ENCODE measurements at regions not wholly inside any gene's neighbourhood (a gene's known extent, or its start where the extent isn't known, plus 50 kb on each side); places are given as distances from the start of the nearest gene placed in this dataset.
"Not testable (repeated sequence)": the region's sequence is repeated elsewhere in the genome, so short reads cannot be mapped to it uniquely, and the experiment has no call there.

GRCh38 chr3:5545719-5546118 lies 358.2 kb downstream of the EDEM1 start:
- no peak for DNase-seq (ENCODE audit: low read depth)

DNA sequence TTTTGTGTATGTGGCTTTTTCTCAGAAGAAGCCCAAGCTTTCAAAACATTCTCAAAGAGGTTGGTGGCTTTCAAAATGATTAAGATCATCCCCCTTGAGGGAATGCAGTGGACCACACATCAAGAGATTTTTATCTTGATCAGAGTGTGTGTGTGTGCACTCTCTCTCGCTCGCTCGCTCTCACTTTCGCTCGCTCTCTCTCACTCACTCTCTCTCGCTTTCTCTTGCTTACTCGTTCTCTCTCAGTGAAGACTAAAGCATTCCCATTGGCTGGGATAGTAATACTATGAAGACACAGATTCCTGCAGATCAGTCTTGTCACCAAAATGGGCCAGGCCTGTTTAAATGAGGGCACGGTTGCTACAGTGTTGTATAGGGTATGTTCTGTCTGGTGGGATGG lies 365.7 kb downstream of the EDEM1 start:
- no peak for DNase-seq (ENCODE audit: low read depth)

DNA sequence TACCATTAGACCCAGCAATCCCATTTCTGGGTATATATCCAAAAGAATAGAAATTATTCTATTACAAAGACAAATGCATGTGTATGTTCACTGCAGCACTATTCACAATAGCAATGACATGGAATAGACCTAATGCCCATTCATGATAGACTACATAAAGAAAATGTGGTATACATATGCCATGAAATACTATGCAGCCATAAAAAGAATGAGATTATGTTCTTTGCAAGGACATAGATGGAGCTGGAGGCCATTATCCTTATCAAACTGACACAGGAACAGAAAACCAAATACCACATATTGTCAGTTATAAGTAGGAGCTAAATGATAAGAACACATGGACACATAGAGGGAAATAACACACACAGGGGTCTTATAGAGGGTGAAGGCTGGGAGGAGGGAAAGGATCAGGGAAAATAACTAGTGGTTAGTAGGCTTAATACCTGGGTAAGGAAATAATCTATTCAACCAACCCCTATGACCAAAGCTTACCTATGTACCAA lies 366.8 kb downstream of the EDEM1 start:
- DNase-seq (ENCODE audit: low read depth) = no peak

- DNase-seq (ENCODE audit: low read depth) = no peak
These were observed 372.7 kb downstream of the EDEM1 start for GRCh38 chr3:5560199-5560598.

GRCh38 chr3:5563537-5564277 lies 376.2 kb downstream of the EDEM1 start:
- DNase-seq (ENCODE audit: low read depth) = no peak

DNA sequence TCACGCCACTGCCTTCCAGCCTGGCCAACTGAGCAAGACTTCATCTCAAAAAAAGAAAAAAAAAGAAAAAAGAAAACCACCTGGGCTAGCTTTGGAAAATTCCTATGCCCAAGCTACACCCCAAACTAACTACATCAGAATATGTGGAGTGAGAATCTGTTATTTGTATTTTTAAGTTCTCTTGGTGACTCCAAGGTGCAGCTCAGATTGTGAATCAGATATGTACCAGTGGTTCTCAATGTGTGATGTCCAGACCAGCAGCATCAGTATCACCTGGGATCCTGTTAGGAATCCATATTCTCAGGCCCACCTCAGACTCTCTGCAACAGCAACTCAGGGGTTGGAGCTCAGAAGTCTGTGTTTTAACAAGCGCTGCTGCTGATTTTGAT lies 376.8 kb downstream of the EDEM1 start:
- DNase-seq (ENCODE audit: low read depth) = no peak

- DNase-seq (ENCODE audit: low read depth) = no peak
These were observed 377.5 kb downstream of the EDEM1 start for GRCh38 chr3:5565026-5565425.

DNA sequence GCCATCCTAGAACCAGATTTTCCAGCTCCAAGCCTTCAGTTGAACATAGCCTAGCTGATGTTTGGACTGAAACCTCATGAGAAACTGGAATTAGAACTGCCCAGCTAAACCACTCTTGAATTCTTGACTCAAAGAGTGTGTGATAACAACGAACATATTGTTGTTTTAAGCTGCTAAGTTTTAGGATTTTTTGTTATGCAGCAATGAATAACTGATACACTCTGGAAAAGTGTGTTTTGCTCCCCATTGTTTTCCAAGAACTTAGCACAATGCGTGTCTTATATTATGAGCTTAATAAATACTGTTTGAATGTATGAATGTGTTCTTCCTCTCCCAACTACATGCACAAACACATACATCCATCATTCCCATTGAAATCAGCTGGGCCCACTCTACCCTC lies 379.6 kb downstream of the EDEM1 start:
- no peak for DNase-seq (ENCODE audit: low read depth)

GRCh38 chr3:5568451-5568850 lies 380.9 kb downstream of the EDEM1 start:
- no peak for DNase-seq (ENCODE audit: low read depth)

GRCh38 chr3:5569152-5569551 lies 381.6 kb downstream of the EDEM1 start:
- no peak for DNase-seq (ENCODE audit: low read depth)

GRCh38 chr3:5572168-5572567 lies 384.7 kb downstream of the EDEM1 start:
- no peak for DNase-seq (ENCODE audit: low read depth)

DNA sequence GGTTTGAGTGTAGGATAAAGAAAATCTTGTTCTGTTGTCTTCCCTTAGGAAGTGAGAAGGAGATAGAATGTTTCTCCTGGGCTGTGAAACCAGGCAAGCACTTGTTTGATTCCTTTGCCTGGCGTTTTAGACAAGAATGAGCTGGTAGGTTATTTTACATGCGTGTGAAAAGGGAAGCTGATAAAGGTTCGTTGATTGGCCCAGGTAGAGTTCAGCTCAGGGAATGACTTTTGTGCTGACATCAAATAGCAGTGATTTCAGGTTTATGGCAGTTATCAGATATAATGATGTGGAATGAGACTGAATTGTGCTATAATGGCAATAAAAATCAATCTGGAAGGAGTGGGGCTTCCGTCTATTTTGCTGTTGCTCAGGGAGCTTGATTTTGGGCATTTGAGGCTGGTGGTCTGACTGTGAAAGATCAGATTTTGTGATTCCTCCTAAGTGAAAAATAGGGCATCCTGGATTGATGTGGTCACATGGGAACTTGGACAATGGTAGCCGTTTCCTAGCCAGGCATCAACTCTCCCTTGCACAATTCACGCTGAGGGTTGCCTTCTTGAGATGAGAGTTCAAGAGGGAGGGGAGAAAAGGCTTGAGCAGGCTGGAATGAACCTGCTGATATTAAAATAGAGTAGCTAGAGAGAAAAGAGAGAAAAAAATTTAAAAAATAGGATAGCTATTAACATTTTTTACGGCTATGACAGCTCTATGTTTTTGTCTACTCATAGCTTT lies 388.9 kb downstream of the EDEM1 start:
- no peak for DNase-seq (ENCODE audit: low read depth)

- no peak for DNase-seq (ENCODE audit: low read depth)
These were observed 391.7 kb downstream of the EDEM1 start for GRCh38 chr3:5579139-5579602.

GRCh38 chr3:5579946-5580345 lies 392.4 kb downstream of the EDEM1 start:
- no peak for DNase-seq (ENCODE audit: low read depth)

DNA sequence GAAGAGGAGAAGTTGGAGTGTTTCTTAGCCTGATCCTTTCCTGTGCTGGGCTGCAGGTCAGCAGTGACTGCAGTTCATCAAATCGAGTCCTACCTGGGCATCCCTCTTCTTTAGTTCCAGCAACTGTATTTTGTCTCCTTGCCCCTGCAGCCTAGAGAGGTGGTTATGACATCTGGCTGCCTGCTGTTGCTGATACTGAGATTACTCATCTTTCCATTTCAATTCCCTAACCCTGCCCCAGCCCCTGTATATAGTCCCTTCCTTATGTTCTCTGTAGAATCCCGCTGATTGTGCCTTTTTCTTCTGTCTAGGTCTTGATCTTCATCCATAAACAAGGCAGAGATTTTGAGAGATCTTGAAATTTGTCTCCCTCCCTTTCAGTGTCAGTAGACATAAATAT lies 393.3 kb downstream of the EDEM1 start:
- no peak for DNase-seq (ENCODE audit: low read depth)

DNA sequence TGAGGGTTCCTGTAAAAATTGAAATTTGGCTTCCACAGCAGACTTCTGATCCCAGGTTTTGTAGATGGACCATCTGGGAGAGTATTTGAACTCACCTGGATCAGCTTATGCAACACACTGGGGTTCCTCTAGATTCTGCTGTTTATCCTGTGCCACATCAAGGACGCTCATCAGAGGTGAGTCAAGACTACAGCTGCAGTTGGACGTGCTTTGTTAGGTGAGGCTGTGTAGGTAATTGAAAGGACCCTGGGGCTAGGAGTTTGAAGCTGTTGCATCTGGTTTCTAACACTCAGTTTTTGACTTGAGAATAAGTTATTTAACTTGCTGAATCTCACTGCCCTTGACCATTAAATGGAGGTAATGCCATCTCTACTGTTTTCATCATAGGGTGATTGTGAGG lies 394.2 kb downstream of the EDEM1 start:
- DNase-seq (ENCODE audit: low read depth) = no peak

- DNase-seq (ENCODE audit: low read depth) = no peak
These were observed 396.4 kb downstream of the EDEM1 start for GRCh38 chr3:5583920-5584319.

DNA sequence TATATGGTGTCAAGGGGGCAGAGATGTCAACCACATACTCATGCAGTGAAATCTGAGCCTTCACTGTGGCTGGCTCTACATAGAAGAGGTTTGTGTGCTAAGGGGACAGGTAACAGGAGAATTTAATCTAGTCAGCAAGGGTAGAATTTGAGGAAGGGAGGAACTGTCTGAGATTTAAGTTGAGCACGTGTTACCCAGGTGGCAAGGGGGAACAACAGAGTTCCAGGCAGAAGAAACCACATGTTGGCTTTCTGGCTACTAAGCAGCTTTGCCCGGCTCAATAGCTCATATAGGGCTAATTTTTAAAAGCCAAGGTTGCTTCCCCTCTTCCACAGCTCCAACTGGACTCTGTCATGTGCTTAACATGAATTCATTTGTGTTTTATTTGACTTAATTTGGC lies 397.6 kb downstream of the EDEM1 start:
- no peak for DNase-seq (ENCODE audit: low read depth)

- no peak for DNase-seq (ENCODE audit: low read depth)
These were observed 419.5 kb downstream of the EDEM1 start for GRCh38 chr3:5606884-5607472.

DNA sequence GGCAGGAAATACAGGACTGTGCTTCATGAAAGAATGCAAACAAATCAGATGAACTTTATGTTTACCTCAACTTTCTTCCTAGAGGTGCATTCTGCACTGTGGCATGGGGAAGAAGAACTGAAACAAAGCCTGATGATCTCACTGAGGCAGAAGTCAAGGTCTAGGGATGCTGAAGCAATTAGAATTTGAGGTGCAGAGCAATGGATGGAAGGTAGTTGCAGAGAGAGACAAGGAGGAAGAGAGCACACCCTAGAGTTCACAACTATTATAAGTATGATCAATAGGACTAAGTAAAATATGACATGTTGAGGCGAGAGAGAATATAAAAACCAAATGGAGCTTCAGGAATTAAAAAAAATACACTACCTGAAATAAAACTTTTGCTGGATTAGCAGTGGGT lies 420.1 kb downstream of the EDEM1 start:
- no peak for DNase-seq (ENCODE audit: low read depth)

DNA sequence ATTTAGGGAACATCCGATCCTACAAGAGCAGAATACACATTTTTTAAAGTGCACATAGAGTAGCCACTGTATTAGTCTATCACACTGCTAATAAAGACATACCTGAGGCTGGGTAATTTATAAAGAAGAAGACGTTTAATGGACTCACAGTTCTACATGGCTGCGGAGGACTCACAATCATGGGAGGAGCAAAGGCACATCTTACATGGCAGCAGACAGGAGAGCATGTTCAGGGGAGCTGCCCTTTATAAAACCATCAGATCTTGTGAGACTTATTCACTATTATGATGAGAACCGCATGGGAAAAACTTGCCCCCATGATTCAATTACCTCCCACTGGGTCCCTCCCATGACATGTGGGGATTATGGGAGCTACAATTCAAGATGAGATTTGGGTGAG lies 421.5 kb downstream of the EDEM1 start:
- not testable (repeated sequence) for DNase-seq (ENCODE audit: low read depth)

- DNase-seq (ENCODE audit: low read depth) = no peak
These were observed 426.1 kb downstream of the EDEM1 start for GRCh38 chr3:5613599-5613998.

DNA sequence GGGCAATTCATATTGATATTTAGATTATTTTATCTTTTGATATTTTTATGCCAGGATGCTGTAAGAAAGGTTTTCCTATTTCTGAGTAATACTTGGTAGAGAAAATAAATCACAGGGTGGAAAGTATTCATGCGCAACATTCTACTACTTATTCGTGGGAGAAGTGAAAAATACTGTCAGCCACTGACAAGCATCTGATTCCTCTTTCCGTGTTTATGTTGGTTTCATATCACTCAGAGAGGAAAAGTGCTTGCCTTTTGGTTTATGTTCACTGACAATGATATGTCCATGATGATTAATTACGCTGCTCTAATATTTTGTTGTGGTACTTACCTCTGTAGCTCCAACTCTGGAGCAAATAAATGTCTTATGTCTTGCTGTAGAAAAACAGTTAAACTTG lies 429.4 kb downstream of the EDEM1 start:
- no peak for DNase-seq (ENCODE audit: low read depth)

Measured in GM04503 (cell line).